Mucosa of rectum (tissue), 2 donors: ENCODE measurements at regions not wholly inside any gene's neighbourhood (a gene's known extent, or its start where the extent isn't known, plus 50 kb on each side); places are given as distances from the start of the nearest gene placed in this dataset.
"Not testable (repeated sequence)": the region's sequence is repeated elsewhere in the genome, so short reads cannot be mapped to it uniquely, and the experiment has no call there.

Experiments
- H3K27ac ChIP-seq, 2 donors: one replicate each; pipeline ENCODE4 v1.7.0; 2013; ENCODE audit warnings: inconsistent platforms in 2 of 2, low read depth in 2 of 2, low read length in 2 of 2
- H3K27me3 ChIP-seq, 2 donors: one replicate each; pipeline ENCODE4 v1.7.0; 2013; ENCODE audit warnings: low read length in 2 of 2; ENCODE audit not compliant: control insufficient read depth in 2 of 2, insufficient read depth in 2 of 2
- H3K36me3 ChIP-seq, 2 donors: one replicate each; pipeline ENCODE4 v1.7.0; 2013; ENCODE audit warnings: low read length in 2 of 2; ENCODE audit not compliant: control insufficient read depth in 2 of 2, insufficient read depth in 2 of 2
- H3K4me1 ChIP-seq, 2 donors: one replicate each; pipeline ENCODE4 v1.7.0; 2013; ENCODE audit warnings: low read length in 2 of 2, mild to moderate bottlenecking in 1 of 2; ENCODE audit not compliant: control insufficient read depth in 2 of 2, insufficient read depth in 2 of 2
- H3K4me3 ChIP-seq, 2 donors: one replicate each; pipeline ENCODE4 v1.7.0; 2013; ENCODE audit warnings: low read length in 2 of 2
- H3K9ac ChIP-seq, 2 donors: one replicate each; pipeline ENCODE4 v1.7.0; 2013; ENCODE audit warnings: low read length in 2 of 2, low read depth in 1 of 2, mild to moderate bottlenecking in 1 of 2
- H3K9me3 ChIP-seq, 2 donors: one replicate each; pipeline ENCODE4 v1.7.0; 2013; ENCODE audit warnings: low read length in 2 of 2; ENCODE audit not compliant: control insufficient read depth in 2 of 2
- donor health status: healthy.
- donor health status: Normal muscosa, but diverticular disease.

DNA sequence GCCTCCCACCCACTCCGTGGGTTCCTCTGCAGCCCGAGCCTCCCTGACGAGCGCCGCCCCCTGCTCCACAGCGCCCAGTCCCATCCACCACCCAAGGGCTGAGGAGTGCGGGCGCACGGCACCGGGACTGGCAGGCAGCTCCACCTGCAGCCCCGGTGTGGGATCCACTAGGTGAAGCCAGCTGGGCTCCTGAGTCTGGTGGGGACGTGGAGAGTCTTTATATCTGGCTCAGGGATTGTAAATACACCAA is 134.5 kb upstream of the ATXN7L3B start:
- H3K4me3 ChIP-seq, H3K27me3 ChIP-seq, H3K9me3 ChIP-seq, H3K9ac ChIP-seq, H3K4me1 ChIP-seq, H3K27ac ChIP-seq, H3K36me3 ChIP-seq: not testable (repeated sequence)

GRCh38 chr12:74408601-74409166 is 129.0 kb upstream of the ATXN7L3B start:
- H3K9ac ChIP-seq: no peak overlapping the region
- H3K4me3 ChIP-seq: no peak overlapping the region

GRCh38 chr12:74412606-74413230 is 124.9 kb upstream of the ATXN7L3B start:
- H3K4me1 ChIP-seq: no peaks in the 10 kb centered on the region
- H3K4me3 ChIP-seq: no peak overlapping the region
- no peak overlapping the region for H3K9ac ChIP-seq
- H3K27ac ChIP-seq: no peak overlapping the region
- no peaks in the 10 kb centered on the region for H3K9me3 ChIP-seq
- no peaks in the 10 kb centered on the region for H3K27me3 ChIP-seq
- H3K36me3 ChIP-seq: no peaks in the 10 kb centered on the region

More at GRCh38 chr12:74408601-74409166, 129.0 kb upstream of the ATXN7L3B start:
- no peaks in the 10 kb centered on the region for H3K9me3 ChIP-seq
- H3K27me3 ChIP-seq: no peaks in the 10 kb centered on the region
- no peaks in the 10 kb centered on the region for H3K4me1 ChIP-seq
- H3K27ac ChIP-seq: no peak overlapping the region
- H3K36me3 ChIP-seq: no peaks in the 10 kb centered on the region

DNA sequence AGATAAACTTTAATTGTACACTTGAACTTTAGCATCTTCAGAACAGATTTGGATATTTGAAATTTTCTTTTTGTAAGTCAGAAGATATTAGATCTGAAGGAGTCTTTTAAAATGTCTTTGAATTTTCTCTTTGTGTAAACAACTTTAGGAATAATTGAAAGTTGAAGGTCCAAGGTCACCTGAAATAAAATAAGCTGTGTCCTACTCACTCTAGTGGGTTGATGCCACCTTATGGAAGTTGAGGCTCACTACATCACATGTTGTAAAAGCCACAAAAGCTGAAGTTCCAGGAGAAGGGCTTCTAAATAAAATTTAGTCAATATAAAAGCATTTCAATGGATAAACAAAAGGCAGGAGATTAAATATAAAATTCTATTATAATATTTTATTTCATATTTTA is 122.0 kb upstream of the ATXN7L3B start:
- H3K36me3 ChIP-seq: no peaks in the 10 kb centered on the region
- no peaks in the 10 kb centered on the region for H3K4me1 ChIP-seq
- H3K27ac ChIP-seq: no peak overlapping the region
- no peaks in the 10 kb centered on the region for H3K9me3 ChIP-seq
- no peak overlapping the region for H3K4me3 ChIP-seq
- no peaks in the 10 kb centered on the region for H3K27me3 ChIP-seq
- H3K9ac ChIP-seq: no peak overlapping the region

- Histone ChIP-seq H3K4me1 (no peaks in the 10 kb centered on the region), H3K4me3 (no peak overlapping the region), H3K9me3 (no peaks in the 10 kb centered on the region), H3K36me3 (no peaks in the 10 kb centered on the region), H3K27me3 (no peaks in the 10 kb centered on the region), H3K9ac (no peak overlapping the region), H3K27ac (no peak overlapping the region)
Observed at GRCh38 chr12:74418573-74418972, 119.1 kb upstream of the ATXN7L3B start.

- no peak overlapping the region for H3K4me3 ChIP-seq
- no peaks in the 10 kb centered on the region for H3K27me3 ChIP-seq
- no peaks in the 10 kb centered on the region for H3K4me1 ChIP-seq
- H3K27ac ChIP-seq: no peak overlapping the region
- no peak overlapping the region for H3K9ac ChIP-seq
- H3K9me3 ChIP-seq: no peaks in the 10 kb centered on the region
- no peaks in the 10 kb centered on the region for H3K36me3 ChIP-seq
Observed at GRCh38 chr12:74424778-74425177, 112.9 kb upstream of the ATXN7L3B start.

GRCh38 chr12:74426091-74426490 is 111.5 kb upstream of the ATXN7L3B start:
- no peaks in the 10 kb centered on the region for H3K36me3 ChIP-seq
- H3K27me3 ChIP-seq: no peaks in the 10 kb centered on the region
- no peaks in the 10 kb centered on the region for H3K9me3 ChIP-seq
- H3K27ac ChIP-seq: no peak overlapping the region
- H3K4me1 ChIP-seq: no peaks in the 10 kb centered on the region
- H3K9ac ChIP-seq: no peak overlapping the region
- H3K4me3 ChIP-seq: no peak overlapping the region

- H3K4me3 ChIP-seq: no peak overlapping the region
- no peak overlapping the region for H3K27ac ChIP-seq
- no peaks in the 10 kb centered on the region for H3K36me3 ChIP-seq
- H3K9me3 ChIP-seq: no peaks in the 10 kb centered on the region
- no peak overlapping the region for H3K9ac ChIP-seq
- H3K27me3 ChIP-seq: no peaks in the 10 kb centered on the region
- H3K4me1 ChIP-seq: no peaks in the 10 kb centered on the region
Observed at GRCh38 chr12:74429535-74429934, 108.1 kb upstream of the ATXN7L3B start.

DNA sequence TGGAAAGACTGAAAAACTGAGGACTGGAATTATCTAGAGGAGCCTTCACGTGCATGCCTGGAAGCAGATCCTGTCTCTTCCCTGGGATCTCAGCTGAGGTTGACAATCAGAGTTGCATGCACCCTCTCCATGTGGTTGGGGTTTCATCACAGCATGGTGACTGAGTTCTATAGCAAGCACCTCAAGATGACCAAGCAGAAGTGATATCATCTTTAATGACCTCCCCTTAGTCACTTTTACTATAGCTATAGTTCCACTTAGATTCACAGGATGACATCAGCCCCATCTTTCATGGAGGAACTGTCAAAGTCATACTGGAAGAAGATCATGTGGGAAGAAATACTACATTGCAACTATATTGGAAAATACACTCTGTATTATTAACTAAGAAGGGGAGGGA is 105.8 kb upstream of the ATXN7L3B start:
- Histone ChIP-seq H3K9ac (no peak overlapping the region), H3K36me3 (no peaks in the 10 kb centered on the region), H3K27me3 (no peaks in the 10 kb centered on the region), H3K4me3 (no peak overlapping the region), H3K4me1 (no peaks in the 10 kb centered on the region), H3K27ac (no peak overlapping the region), H3K9me3 (no peaks in the 10 kb centered on the region)

DNA sequence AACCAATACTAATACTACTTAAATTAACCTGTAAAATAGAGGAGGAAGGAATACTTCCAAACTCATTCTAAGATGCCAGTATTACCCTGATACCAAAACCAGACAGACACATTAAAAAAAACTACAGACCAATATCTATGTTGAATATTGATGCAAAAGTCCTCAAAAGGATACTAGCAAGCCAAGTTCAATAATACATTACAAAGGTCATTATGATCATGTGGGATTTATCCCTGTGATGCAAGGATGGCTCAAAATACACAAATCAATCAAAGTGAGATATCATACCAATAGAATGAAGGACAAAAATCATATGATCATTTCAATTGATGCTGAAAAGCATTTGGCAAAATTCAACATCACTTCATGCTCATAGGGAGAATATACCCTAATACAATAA is 97.2 kb upstream of the ATXN7L3B start:
- H3K27ac ChIP-seq: no peak overlapping the region
- no peaks in the 10 kb centered on the region for H3K4me1 ChIP-seq
- H3K36me3 ChIP-seq: no peaks in the 10 kb centered on the region
- H3K4me3 ChIP-seq: no peak overlapping the region
- H3K9me3 ChIP-seq: no peaks in the 10 kb centered on the region
- no peaks in the 10 kb centered on the region for H3K27me3 ChIP-seq
- no peak overlapping the region for H3K9ac ChIP-seq

GRCh38 chr12:74441872-74442271 is 95.8 kb upstream of the ATXN7L3B start:
- Histone ChIP-seq H3K27me3 (no peaks in the 10 kb centered on the region), H3K4me3 (no peak overlapping the region), H3K36me3 (no peaks in the 10 kb centered on the region), H3K9me3 (no peaks in the 10 kb centered on the region), H3K4me1 (no peaks in the 10 kb centered on the region), H3K27ac (no peak overlapping the region), H3K9ac (no peak overlapping the region)
